HepG2 (cell line): ENCODE measurements at regions not wholly inside any gene's neighbourhood (a gene's known extent, or its start where the extent isn't known, plus 50 kb on each side); places are given as distances from the start of the nearest gene placed in this dataset.

Experiments used
- ATAC-seq: fragments of 200-7000 bp; cut with Tn5 transposase; 3 replicates; pipeline ENCODE4 v1.9.1; 2020; ENCODE audit warnings: mild to moderate bottlenecking, moderate library complexity
- BruUV-seq: library from RNA; stranded (reverse); fragments of 400-500 nt; replicated peaks from 2 replicates; lab custom pipeline; 2021; lab: Mats Ljungman, UMichigan
- CTCF ChIA-PET: fragments of 300-600 bp; formaldehyde crosslinking; extraction: SDS; loops from one replicate; lab custom pipeline; 2021; ENCODE audit warnings: low total read pairs, inconsistent platforms, low intra/inter-chr PET ratio; lab: Yijun Ruan, JAX
- POLR2A ChIA-PET: fragments of 350-600 bp; sonication (Branson Sonifier 250); formaldehyde crosslinking; loops from one replicate; lab custom pipeline; 2020; ENCODE audit warnings: antibody characterized with exemption, inconsistent platforms; lab: Yijun Ruan, JAX
- DNase-seq: peaks from one replicate; pipeline ENCODE4 v3.0.0-alpha.2; 2015; ENCODE audit warnings: low spot score
- FAIRE-seq: peaks from 3 replicates; lab custom pipeline; 2011; peaks lifted over from hg19 to GRCh38; lab: Jason Lieb, UNC
- H2AFZ ChIP-seq: one replicate; pipeline ENCODE4 v1.6.1; 2011; ENCODE audit warnings: low read length, inconsistent platforms
- H3K27ac ChIP-seq: fragments of 300-600 bp; 3 replicates; pipeline ENCODE4 v1.8.0; 2011; ENCODE audit warnings: mixed run types, mild to moderate bottlenecking, mixed read lengths, low read length, inconsistent platforms; ENCODE audit not compliant: insufficient read depth; ENCODE audit errors: extremely low read length
- H3K27me3 ChIP-seq, 2 experiments: fragments of 200-600 bp in 1 of 2; 2 replicates in 1 of 2; 3 replicates in 1 of 2; pipeline versions ENCODE4 v1.6.0 to v1.8.0; 2011; ENCODE audit warnings: low read length in 2 of 2, mild to moderate bottlenecking in 2 of 2, moderate library complexity in 2 of 2, inconsistent platforms in 1 of 2; ENCODE audit not compliant: insufficient read depth in 2 of 2, control insufficient read depth in 1 of 2
- H3K36me3 ChIP-seq, 2 experiments: fragments of 200-600 bp in 1 of 2; replicated peaks in 1 of 2; 2 replicates in 1 of 2; 3 replicates in 1 of 2; pipeline versions ENCODE4 v1.5.1 to v1.8.0; 2011; ENCODE audit warnings: low read length in 2 of 2, inconsistent platforms in 1 of 2; ENCODE audit not compliant: insufficient read depth in 2 of 2, control insufficient read depth in 1 of 2
- H3K4me1 ChIP-seq: 2 replicates; pipeline ENCODE4 v1.5.1; 2012; ENCODE audit warnings: low read length, inconsistent platforms; ENCODE audit not compliant: insufficient read depth
- H3K4me2 ChIP-seq: 2 replicates; pipeline ENCODE4 v1.6.0; 2011; ENCODE audit warnings: low read depth, low read length, inconsistent platforms
- H3K4me3 ChIP-seq, 3 experiments: fragments of 200-600 bp in 1 of 3; sonication (generic), shearing (Covaris generic) in 1 of 3; replicated peaks in 1 of 3; 2 replicates each; pipeline ENCODE4 v1.5.1; 2011 to 2016; ENCODE audit warnings: low read length in 3 of 3, inconsistent platforms in 2 of 3, low read depth in 2 of 3, mild to moderate bottlenecking in 2 of 3, control low read depth in 1 of 3, mixed read lengths in 1 of 3; ENCODE audit not compliant: insufficient read depth in 1 of 3
- H3K79me2 ChIP-seq: one replicate; pipeline ENCODE4 v1.6.1; 2011; ENCODE audit warnings: low read length, inconsistent platforms; ENCODE audit not compliant: insufficient read depth
- H3K9ac ChIP-seq: 2 replicates; pipeline ENCODE4 v1.6.0; 2011; ENCODE audit warnings: mild to moderate bottlenecking, low read depth, low read length, inconsistent platforms; ENCODE audit not compliant: insufficient read depth
- H3K9me3 ChIP-seq: 2 replicates; pipeline ENCODE4 v1.5.1; 2012; ENCODE audit warnings: mild to moderate bottlenecking, low read length
- H4K20me1 ChIP-seq: 2 replicates; pipeline ENCODE4 v1.6.0; 2011; ENCODE audit warnings: inconsistent platforms, mild to moderate bottlenecking, low read length, moderate library complexity; ENCODE audit not compliant: insufficient read depth
- AHDC1 ChIP-seq: sonication (generic); formaldehyde crosslinking; IDR thresholded peaks from 2 replicates; pipeline ENCODE4 v1.5.1; 2020; ENCODE audit warnings: mild to moderate bottlenecking, missing genetic modification reagents, borderline replicate concordance
- HOXA3 ChIP-seq: sonication (generic); formaldehyde crosslinking; IDR thresholded peaks from 2 replicates; pipeline ENCODE4 v1.5.0; 2020; ENCODE audit warnings: missing genetic modification reagents
- MIXL1 ChIP-seq: IDR thresholded peaks from 2 replicates; pipeline ENCODE4 v1.6.1; 2016
- PLRG1 ChIP-seq: fragments of 450-650 bp; conservative IDR thresholded peaks from 2 replicates; pipeline ENCODE4 v1.6.1; 2016
- SIX1 ChIP-seq: sonication (generic); formaldehyde crosslinking; IDR thresholded peaks from 2 replicates; pipeline ENCODE4 v1.4.0; 2020; ENCODE audit warnings: missing genetic modification reagents, borderline replicate concordance
- TAF15 ChIP-seq: fragments of 200-400 bp; formaldehyde crosslinking; IDR thresholded peaks from one replicate; pipeline ENCODE4 v1.6.1; 2018; ENCODE audit warnings: mild to moderate bottlenecking, low read depth, low read length; ENCODE audit not compliant: poor library complexity, severe bottlenecking
- ZBED4 ChIP-seq: sonication (generic); formaldehyde crosslinking; IDR thresholded peaks from 2 replicates; pipeline ENCODE4 v1.4.0; 2020; ENCODE audit warnings: missing genetic modification reagents, borderline replicate concordance
- ZNF256 ChIP-seq: sonication (generic); formaldehyde crosslinking; conservative IDR thresholded peaks from 2 replicates; pipeline ENCODE4 v1.4.0; 2020; ENCODE audit warnings: missing genetic modification reagents
- ZNF280D ChIP-seq: sonication (generic); formaldehyde crosslinking; IDR thresholded peaks from 2 replicates; pipeline ENCODE4 v1.5.1; 2020; ENCODE audit warnings: mild to moderate bottlenecking, missing genetic modification reagents
- ZNF674 ChIP-seq: sonication (generic); formaldehyde crosslinking; IDR thresholded peaks from 2 replicates; pipeline ENCODE4 v1.5.0; 2020; ENCODE audit warnings: low read depth, mild to moderate bottlenecking, missing genetic modification reagents
- WGBS: methylation state at CpG from one replicate; pipeline ENCODE4 v1.1.6; 2017; ENCODE audit warnings: low lambda C conversion rate; 5-methylcytosine and 5-hydroxymethylcytosine counted together
- in situ Hi-C: cut with HindIII; loops from 2 replicates; pipeline ENCODE4 v1.10.0; 2017; ENCODE audit warnings: low pct_unique_long_range_greater_than_20kb; ENCODE audit not compliant: extremely low pct_ligation_motif_present
- intact Hi-C: fragments of 100-400 bp; cut with micrococcal nuclease; formaldehyde crosslinking; loops from one replicate; pipeline ENCODE4 v1.10.0; 2022; ENCODE audit not compliant: unreplicated experiment

GRCh38 chr3:72127844-72128243 is 342.9 kb upstream of the PROK2 start (continued):
- TF ChIP-seq ZBED4 (CRISPR knock-in tag): no peak
- TF ChIP-seq ZNF280D (CRISPR knock-in tag): no peak
- no peak for TF ChIP-seq MIXL1 (CRISPR knock-in tag)
- no peak for TF ChIP-seq PLRG1
- TF ChIP-seq HOXA3 (CRISPR knock-in tag): no peak
- no peak for TF ChIP-seq SIX1 (CRISPR knock-in tag)
- no peak for TF ChIP-seq ZNF256 (CRISPR knock-in tag)

GRCh38 chr3:72127224-72127612 is 342.3 kb upstream of the PROK2 start:
- H3K4me1 ChIP-seq: peaks cover 10% of the 10 kb centered on the region
- no peaks in the 10 kb centered on the region for H3K9me3 ChIP-seq
- ChIA-PET CTCF (no interaction called here), POLR2A (no interaction called here)
- H4K20me1 ChIP-seq: no peaks in the 10 kb centered on the region
- no TSS peak for BruUV-seq
- ATAC-seq (peak; percentile 42; the same call in 2 of the 3 replicates), FAIRE-seq (no peak), DNase-seq (no peak)
- WGBS: 4% methylated on average over 3 of the region's 4 CpGs
- no peak overlapping the region for H3K4me3 ChIP-seq
- no peaks in the 10 kb centered on the region for H3K79me2 ChIP-seq
- no peak overlapping the region for H3K4me2 ChIP-seq
- H3K36me3 ChIP-seq: no peaks in the 10 kb centered on the region
- intact Hi-C loops (no loop called here), in situ Hi-C loops (no loop called here)
- H3K27ac ChIP-seq: no peak overlapping the region
- H3K9ac ChIP-seq: no peak overlapping the region
- no peak overlapping the region for H2AFZ ChIP-seq
- H3K27me3 ChIP-seq: no peaks in the 10 kb centered on the region
- TF ChIP-seq AHDC1 (CRISPR knock-in tag): no peak
- no peak for TF ChIP-seq ZNF674 (CRISPR knock-in tag)
- no peak for TF ChIP-seq TAF15
